Neural progenitor cell (in vitro differentiated cells): ENCODE measurements at regions not wholly inside any gene's neighbourhood (a gene's known extent, or its start where the extent isn't known, plus 50 kb on each side); places are given as distances from the start of the nearest gene placed in this dataset.

Source experiments
- CTCF ChIP-seq: fragments of 200-600 bp; sonication (generic); IDR thresholded peaks from 2 replicates; pipeline ENCODE4 v1.5.1; 2017; ENCODE audit warnings: antibody characterized with exemption, mild to moderate bottlenecking
- EZH2 ChIP-seq: fragments of 200-600 bp; sonication (generic); IDR thresholded peaks from 2 replicates; pipeline ENCODE4 v1.6.1; 2017; ENCODE audit warnings: antibody characterized with exemption, mild to moderate bottlenecking, moderate library complexity
- EZH2phosphoT487 ChIP-seq: fragments of 200-600 bp; sonication (generic); IDR thresholded peaks from 2 replicates; pipeline ENCODE4 v1.6.1; 2017; ENCODE audit warnings: antibody characterized with exemption

- TF ChIP-seq CTCF (no peak), EZH2 (no peak), EZH2phosphoT487 (no peak)
These were observed 138.3 kb downstream of the DNAJB6 start for GRCh38 chr7:157475095-157475494.
